Endodermal cell (in vitro differentiated cells): ENCODE measurements at regions not wholly inside any gene's neighbourhood (a gene's known extent, or its start where the extent isn't known, plus 50 kb on each side); places are given as distances from the start of the nearest gene placed in this dataset. TPM values are rescaled to one million over a fixed set of nuclear protein-coding genes. Genes with fewer than 3 reads are reported as not detected.

Experiments used
- DNase-seq: peaks from one replicate; pipeline ENCODE4 v3.0.0-alpha.2; 2017
- H3K27ac ChIP-seq: 2 replicates; pipeline ENCODE4 v1.5.1; 2013; ENCODE audit warnings: mild to moderate bottlenecking, low read depth, low read length, moderate library complexity
- H3K27me3 ChIP-seq: 2 replicates; pipeline ENCODE4 v1.6.1; 2013; ENCODE audit warnings: mild to moderate bottlenecking, low read length, moderate library complexity; ENCODE audit not compliant: insufficient read depth, control insufficient read depth, poor library complexity, severe bottlenecking
- H3K36me3 ChIP-seq: 2 replicates; pipeline ENCODE4 v1.7.0; 2013; ENCODE audit warnings: mild to moderate bottlenecking, low read length, moderate library complexity; ENCODE audit not compliant: control insufficient read depth, insufficient read depth
- H3K4me1 ChIP-seq: one replicate; pipeline ENCODE4 v1.7.0; 2013; ENCODE audit warnings: low read length; ENCODE audit not compliant: control insufficient read depth, insufficient read depth
- H3K4me3 ChIP-seq: 2 replicates; pipeline ENCODE4 v1.5.1; 2013; ENCODE audit warnings: mild to moderate bottlenecking, low read length, moderate library complexity
- H3K9ac ChIP-seq: 2 replicates; pipeline ENCODE4 v1.6.1; 2013; ENCODE audit warnings: mild to moderate bottlenecking, low read length, moderate library complexity; ENCODE audit not compliant: poor library complexity, severe bottlenecking; ENCODE audit errors: extremely low read depth
- H3K9me3 ChIP-seq: 2 replicates; pipeline ENCODE4 v1.6.1; 2013; ENCODE audit warnings: mild to moderate bottlenecking, low read length, moderate library complexity; ENCODE audit not compliant: control insufficient read depth
- H3K27ac Mint-ChIP-seq: 2 replicates; pipeline ENCODE4 v1.8.0; 2020; ENCODE audit warnings: mixed read lengths
- H3K27me3 Mint-ChIP-seq: 2 replicates; pipeline ENCODE4 v1.8.0; 2021; ENCODE audit warnings: mild to moderate bottlenecking, mixed read lengths; ENCODE audit not compliant: insufficient read depth
- H3K36me3 Mint-ChIP-seq: 2 replicates; pipeline ENCODE4 v1.8.0; 2020; ENCODE audit warnings: low read depth, mixed read lengths
- H3K4me1 Mint-ChIP-seq: 2 replicates; pipeline ENCODE4 v1.8.0; 2020; ENCODE audit warnings: mixed read lengths
- H3K4me3 Mint-ChIP-seq: 2 replicates; pipeline ENCODE4 v1.8.0; 2020; ENCODE audit warnings: mild to moderate bottlenecking, moderate library complexity, mixed read lengths
- H3K9me3 Mint-ChIP-seq: 2 replicates; pipeline ENCODE4 v1.8.0; 2020; ENCODE audit warnings: mild to moderate bottlenecking, mixed read lengths
- WGBS, 2 experiments: methylation state at CpG; one replicate each; pipeline versions ENCODE4 v1.1.5 to v1.1.7; 2013; ENCODE audit warnings: missing lambda C conversion rate in 2 of 2, mixed read lengths in 1 of 2; ENCODE audit not compliant: insufficient coverage in 1 of 2, insufficient read length in 1 of 2; 5-methylcytosine and 5-hydroxymethylcytosine counted together
- microRNA-seq: library from miRNA; unstranded; fragments of <30 nt; microRNA quantifications from one replicate; pipeline ENCODE4 v1.2.0, GENCODE V29; 2020; ENCODE audit warnings: borderline microRNAs expressed
- TF ChIP-seq, protein P1 (sequence below): fragments of 200-600 bp; sonication (generic); conservative IDR thresholded peaks from 2 replicates; pipeline ENCODE4 v1.5.0; 2021; ENCODE audit warnings: antibody characterized with exemption, mild to moderate bottlenecking

DNA sequence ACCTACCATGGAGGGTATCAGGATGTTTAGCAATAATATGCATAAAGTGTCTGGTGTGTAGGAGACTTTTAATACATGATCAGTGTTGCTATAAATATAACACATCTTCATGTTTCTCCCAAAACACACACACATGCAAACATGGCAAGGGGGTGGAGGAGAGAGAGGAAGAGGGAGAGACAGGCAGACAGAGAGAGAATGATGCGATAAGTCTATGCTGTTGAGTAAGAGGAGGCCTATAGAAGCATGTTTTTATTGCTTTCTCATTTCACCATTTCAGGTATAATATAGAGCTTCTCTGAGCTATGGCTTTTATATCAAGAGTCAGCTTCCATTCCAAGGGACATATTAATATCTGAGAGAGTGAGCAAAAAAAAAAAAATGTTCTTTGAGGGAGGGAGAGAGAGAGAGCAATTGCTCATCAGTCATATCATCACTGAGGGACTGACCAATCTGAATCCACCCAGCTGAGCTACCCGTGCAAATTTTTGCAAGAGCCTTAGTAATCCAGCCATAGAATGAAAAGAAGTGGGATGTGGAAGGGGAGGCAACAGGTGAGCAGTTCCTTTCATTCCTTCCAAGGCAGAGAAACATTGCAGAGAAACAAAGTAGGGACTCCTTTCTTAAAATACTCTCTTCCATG lies 54.8 kb upstream of the RASSF8 start:
- no peak overlapping the region for H3K4me3 ChIP-seq
- no peaks in the 10 kb centered on the region for H3K36me3 ChIP-seq
- Mint-ChIP-seq H3K36me3 (no peaks in the 10 kb centered on the region), H3K4me3 (no peak overlapping the region), H3K4me1 (no peaks in the 10 kb centered on the region), H3K27ac (no peak overlapping the region), H3K9me3 (peaks cover 2% of the 10 kb centered on the region), H3K27me3 (no peaks in the 10 kb centered on the region)
- no peak overlapping the region for H3K27ac ChIP-seq
- no peaks in the 10 kb centered on the region for H3K4me1 ChIP-seq
- TF ChIP-seq, protein P1, sequence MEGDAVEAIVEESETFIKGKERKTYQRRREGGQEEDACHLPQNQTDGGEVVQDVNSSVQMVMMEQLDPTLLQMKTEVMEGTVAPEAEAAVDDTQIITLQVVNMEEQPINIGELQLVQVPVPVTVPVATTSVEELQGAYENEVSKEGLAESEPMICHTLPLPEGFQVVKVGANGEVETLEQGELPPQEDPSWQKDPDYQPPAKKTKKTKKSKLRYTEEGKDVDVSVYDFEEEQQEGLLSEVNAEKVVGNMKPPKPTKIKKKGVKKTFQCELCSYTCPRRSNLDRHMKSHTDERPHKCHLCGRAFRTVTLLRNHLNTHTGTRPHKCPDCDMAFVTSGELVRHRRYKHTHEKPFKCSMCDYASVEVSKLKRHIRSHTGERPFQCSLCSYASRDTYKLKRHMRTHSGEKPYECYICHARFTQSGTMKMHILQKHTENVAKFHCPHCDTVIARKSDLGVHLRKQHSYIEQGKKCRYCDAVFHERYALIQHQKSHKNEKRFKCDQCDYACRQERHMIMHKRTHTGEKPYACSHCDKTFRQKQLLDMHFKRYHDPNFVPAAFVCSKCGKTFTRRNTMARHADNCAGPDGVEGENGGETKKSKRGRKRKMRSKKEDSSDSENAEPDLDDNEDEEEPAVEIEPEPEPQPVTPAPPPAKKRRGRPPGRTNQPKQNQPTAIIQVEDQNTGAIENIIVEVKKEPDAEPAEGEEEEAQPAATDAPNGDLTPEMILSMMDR, result no peak
- 83 to 95% methylated on average over 1 of the region's 2 CpGs for WGBS, 2 experiments
- no peak overlapping the region for H3K9ac ChIP-seq
- no peaks in the 10 kb centered on the region for H3K27me3 ChIP-seq
- no peaks in the 10 kb centered on the region for H3K9me3 ChIP-seq
- DNase-seq, result no peak

DNA sequence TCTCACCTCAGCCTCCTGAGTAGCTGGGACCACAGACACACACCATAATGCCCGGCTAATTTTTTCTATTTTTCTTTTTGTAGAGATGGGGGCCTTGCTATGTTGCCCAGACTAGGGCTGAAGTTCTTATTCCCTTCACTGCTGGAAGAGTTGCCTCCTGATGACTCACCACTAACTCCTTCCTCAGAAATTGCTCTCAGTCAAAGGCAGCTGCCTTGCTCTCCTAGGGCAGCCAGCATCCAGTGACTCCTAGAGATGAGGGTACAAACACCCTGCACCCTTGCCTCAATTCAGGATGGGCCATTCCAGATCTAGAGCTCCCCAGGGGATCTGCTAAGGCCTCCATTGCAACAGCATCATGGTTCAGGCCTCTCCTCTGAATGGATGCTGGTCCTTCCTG lies 54.0 kb upstream of the RASSF8 start:
- no peaks in the 10 kb centered on the region for H3K9me3 Mint-ChIP-seq
- no peak overlapping the region for H3K27ac Mint-ChIP-seq
- Histone ChIP-seq H3K9me3 (no peaks in the 10 kb centered on the region), H3K4me1 (no peaks in the 10 kb centered on the region), H3K36me3 (no peaks in the 10 kb centered on the region), H3K9ac (no peak overlapping the region), H3K4me3 (no peak overlapping the region), H3K27me3 (no peaks in the 10 kb centered on the region), H3K27ac (no peak overlapping the region)
- 85% methylated on average over 1 of the region's 1 CpG; no CpG with 5 or more reads in 1 of the 2 experiments for WGBS, 2 experiments
- H3K27me3 Mint-ChIP-seq, result no peaks in the 10 kb centered on the region
- no peak overlapping the region for H3K4me3 Mint-ChIP-seq
- no peaks in the 10 kb centered on the region for H3K36me3 Mint-ChIP-seq
- TF ChIP-seq, protein P1, result no peak
- no peaks in the 10 kb centered on the region for H3K4me1 Mint-ChIP-seq
- DNase-seq, result no peak

DNA sequence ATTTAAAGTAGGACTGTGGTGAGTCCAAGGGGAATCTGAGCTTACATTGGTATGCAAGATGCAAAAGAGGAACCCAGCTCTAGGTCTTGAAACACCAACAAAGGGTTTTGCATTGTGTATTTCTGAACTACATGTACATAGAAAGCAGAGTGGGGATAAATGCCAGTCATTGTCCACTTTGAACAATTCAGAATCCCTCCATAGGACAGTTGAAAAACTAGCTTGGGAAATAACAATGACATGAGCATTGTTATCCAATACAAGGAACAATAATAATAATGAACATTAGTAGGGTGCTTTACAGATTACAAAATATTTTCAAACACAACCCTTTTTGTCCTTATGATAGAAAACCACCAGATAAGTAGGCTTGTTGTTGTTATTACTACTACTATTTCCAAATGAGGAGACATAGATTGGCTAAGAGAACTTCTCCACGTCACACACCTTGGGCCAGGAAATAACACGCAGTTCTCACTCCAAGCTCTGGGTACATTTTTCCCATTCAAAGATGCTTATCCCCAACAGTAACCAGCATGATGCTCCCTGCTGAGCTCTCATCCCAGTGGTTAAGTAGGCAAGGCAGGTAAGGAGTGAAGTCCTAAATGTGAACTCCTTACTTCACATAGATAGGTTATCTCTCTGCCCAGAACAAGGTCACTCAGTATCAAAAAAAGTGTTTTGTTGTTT lies 51.7 kb upstream of the RASSF8 start:
- DNase-seq, result no peak
- 80 to 100% methylated on average over 1 to 2 of the region's 2 CpGs for WGBS, 2 experiments
- H3K9ac ChIP-seq, result no peak overlapping the region
- TF ChIP-seq, protein P1, result no peak
- Mint-ChIP-seq H3K9me3 (peaks cover 2% of the 10 kb centered on the region), H3K4me1 (no peaks in the 10 kb centered on the region), H3K4me3 (no peak overlapping the region), H3K27ac (no peak overlapping the region), H3K27me3 (no peaks in the 10 kb centered on the region), H3K36me3 (no peaks in the 10 kb centered on the region)
- no peaks in the 10 kb centered on the region for H3K36me3 ChIP-seq
- no peaks in the 10 kb centered on the region for H3K4me1 ChIP-seq
- no peaks in the 10 kb centered on the region for H3K9me3 ChIP-seq
- no peak overlapping the region for H3K4me3 ChIP-seq
- no peaks in the 10 kb centered on the region for H3K27me3 ChIP-seq
- H3K27ac ChIP-seq, result no peak overlapping the region

Small RNAs in the stretch of these regions (microRNA-seq; reads per million reads assigned to microRNA genes)
- gene MIR4302, result not detected
